ENCODE measurements at regions not wholly inside any gene's neighbourhood (a gene's known extent, or its start where the extent isn't known, plus 50 kb on each side); places are given as distances from the start of the nearest gene placed in this dataset.
"Not testable (repeated sequence)": the region's sequence is repeated elsewhere in the genome, so short reads cannot be mapped to it uniquely, and the experiment has no call there.

DNA sequence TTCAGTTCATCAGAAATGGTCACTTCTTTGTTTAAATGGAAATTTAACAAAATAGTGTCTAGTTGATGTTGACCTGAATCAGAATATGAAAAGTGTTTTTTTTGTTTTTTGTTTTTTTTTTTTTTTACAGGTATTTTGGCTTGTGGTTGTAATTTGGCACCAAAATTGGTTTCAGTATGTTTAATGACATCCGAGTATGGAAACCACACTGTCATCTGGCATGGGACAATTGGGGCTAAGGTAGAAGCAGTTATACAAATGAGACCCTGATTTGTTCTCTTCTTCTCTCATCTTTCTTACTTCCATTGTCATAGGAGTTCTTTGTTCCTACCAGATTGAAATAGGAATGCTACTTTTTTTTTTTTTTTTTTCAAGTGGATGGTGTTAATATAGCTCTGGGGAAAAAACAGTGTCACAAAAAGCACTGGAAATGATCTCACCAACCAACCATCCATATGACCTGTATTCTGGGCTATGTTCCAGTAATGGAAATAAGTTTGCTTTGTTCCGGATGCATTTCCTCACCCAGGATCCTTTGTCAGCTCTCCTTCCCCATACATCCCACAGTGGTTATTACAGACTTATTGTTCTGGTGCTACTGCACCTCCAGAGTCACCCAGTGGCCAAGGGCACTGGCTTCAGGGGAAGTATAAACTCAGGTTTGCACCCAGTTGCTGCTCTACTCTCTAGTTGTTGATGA, 95.8 kb downstream of the ATXN3L start:
- DNase-seq (ENCODE audit: low spot score): no peak

DNA sequence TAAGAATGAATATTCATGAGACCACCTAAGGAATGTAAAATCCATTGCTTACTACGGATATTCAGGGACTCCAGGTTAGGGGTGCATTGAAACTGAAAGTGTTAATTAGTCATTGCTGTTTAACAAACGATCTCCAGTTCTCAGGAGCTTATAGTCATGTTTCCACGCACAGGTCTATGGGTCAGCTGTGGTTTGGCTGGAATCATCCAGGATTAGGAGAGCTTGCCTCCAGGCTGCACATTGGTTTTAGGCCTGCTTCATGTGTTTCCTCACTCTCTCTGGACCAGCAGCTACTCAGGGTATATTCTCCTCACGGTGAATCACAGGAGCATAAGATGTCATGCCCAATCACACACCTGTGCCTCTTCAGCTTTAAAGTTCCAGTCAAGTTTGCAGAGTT, 98.9 kb downstream of the ATXN3L start:
- DNase-seq (ENCODE audit: low spot score): no peak

DNA sequence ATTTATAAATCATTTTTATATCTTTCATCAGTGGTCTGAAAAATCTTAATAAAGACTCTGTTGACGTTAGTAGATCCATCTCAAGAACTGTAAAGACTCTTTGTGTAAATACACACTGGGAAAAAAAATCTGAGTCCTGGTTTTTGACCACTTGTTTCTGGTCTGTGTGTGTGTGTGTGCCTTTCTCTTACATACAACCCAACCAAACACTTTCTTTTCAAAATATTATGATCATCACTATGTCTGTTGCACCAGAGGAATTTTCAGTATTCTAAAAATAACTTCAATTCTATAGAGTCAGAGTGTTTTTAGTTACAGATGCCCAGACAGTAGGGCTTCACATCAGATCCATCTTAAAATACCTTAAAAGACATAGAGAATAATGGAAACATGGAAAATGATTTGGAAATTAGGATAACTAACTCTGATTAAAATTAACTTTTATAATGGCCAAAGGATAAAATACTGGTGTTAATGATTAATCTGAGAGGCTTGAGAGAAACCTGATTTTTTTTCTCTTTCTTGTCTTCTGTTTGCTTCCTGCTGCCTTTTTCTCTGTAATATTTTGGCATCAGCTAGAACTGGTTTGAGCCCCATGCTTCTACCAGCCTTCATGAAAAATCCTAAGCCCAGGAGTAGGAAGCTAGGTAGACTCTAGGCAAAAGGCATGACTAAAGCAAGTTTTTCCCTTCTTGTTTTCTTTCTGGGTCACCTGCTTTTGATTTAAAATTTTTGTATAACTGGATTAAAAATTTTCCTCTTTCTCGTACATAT, 99.7 kb downstream of the ATXN3L start:
- DNase-seq (ENCODE audit: low spot score): no peak

DNA sequence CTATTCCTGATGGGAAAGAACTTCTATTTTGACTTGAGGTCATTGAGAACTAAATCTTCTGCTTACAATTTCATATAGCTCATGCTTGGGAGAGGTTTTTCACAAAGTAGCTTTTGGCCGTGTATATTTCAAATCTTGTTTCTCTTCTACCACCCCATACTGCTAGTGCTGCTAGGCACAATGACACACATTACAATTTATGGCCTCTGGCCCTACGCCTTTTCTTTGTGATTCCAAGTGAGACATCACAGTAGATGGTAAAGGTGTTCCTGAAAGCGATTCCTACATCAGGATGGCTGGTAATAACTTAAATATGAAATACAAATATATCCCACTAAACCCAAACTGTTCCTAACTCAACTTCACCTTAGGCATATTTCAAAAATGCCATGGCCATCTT, 101.1 kb downstream of the ATXN3L start:
- no peak for DNase-seq (ENCODE audit: low spot score)

DNA sequence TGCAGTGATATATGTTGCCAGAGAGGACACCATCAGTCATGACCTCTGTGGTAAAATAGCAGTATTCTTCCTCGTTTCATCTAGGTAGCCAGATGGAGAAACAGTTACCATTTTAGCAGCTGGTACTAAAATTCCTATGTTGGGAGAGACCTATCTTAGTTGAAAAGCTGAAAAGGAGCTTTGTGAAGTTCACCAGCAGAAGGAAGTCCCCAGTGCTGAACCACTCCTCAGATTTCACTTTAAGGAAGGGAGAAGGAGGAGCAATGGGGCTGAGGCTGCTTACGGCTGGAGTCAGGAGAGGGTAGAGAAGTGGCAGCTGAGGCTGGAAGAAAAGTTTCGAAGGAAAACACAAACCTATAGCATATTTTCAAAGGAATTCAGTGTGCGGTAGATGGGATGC, 103.7 kb downstream of the ATXN3L start:
- DNase-seq (ENCODE audit: low spot score): no peak

DNA sequence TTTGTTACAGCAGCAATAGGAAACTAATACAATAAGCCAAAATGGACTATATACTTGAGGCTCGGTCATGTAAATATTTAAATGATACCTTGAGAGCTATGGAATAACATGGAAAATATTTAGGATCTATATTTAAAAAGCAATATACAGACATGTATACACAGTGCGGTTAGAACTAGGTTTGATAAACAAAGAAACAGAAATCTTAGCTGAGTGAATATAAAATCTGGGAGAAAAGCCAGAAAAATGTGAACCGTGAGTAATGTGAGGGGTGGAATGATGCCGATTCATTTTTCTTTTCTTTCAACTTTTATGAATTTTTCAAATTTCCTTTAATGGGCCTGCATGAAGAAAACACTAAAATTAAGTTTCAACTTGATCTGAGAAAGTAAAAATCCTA, 104.1 kb downstream of the ATXN3L start:
- DNase-seq (ENCODE audit: low spot score): no peak

DNA sequence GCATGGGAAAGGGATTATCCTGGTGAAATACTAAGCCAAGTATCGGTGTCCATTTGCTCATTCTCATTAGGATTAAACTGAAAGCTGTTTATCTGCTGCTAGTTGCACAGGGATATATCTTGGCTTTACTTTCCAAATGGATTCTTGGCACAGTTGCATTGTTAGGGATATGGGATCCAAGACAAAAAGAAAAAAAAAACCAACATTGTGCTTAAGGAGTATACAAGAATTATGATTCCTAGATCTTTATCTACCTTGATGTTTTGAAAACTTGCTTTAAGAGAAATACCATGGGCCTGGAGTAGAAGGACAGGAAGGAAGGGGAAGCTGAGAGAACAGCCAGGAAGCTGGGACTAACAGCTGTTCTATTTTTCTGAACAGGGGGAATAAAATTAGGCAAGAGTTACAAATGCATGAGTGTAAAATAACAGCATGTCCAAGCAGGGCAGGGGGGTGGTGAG, 107.6 kb downstream of the ATXN3L start:
- no peak for DNase-seq (ENCODE audit: low spot score)

DNA sequence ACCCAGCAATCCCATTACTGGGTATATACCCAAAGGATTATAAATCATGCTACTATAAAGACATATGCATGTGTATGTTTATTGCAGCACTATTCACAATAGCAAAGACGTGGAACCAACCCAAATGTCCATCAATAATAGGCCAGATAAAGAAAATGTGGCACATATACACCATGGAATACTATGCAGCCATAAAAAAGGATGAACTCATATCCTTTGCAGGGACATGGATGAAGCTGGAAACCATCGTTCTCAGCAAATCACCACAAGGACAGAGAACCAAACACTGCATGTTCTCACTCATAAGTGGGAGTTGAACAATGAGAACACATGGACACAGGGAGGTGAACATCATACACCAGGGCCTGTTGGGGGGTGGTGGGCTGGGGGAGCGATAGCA, 109.7 kb downstream of the ATXN3L start:
- DNase-seq (ENCODE audit: low spot score): not testable (repeated sequence)

DNA sequence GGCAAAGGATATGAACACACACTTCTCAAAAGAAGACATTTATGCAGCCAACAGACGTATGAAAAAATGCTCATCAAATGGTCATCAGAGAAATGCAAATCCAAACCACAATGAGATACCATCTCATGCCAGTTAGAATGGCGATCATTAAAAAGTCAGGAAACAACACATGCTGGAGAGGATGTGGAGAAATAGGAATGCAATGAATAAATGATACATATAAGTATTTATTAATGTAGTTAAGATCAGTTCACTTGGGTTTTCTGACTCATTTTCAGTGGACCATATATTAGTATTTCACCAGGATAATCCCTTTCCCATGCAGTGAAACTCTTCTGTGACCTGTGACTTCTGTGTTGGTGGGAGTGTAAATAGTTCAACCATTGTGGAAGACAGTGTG, 110.1 kb downstream of the ATXN3L start:
- not testable (repeated sequence) for DNase-seq (ENCODE audit: low spot score)

DNA sequence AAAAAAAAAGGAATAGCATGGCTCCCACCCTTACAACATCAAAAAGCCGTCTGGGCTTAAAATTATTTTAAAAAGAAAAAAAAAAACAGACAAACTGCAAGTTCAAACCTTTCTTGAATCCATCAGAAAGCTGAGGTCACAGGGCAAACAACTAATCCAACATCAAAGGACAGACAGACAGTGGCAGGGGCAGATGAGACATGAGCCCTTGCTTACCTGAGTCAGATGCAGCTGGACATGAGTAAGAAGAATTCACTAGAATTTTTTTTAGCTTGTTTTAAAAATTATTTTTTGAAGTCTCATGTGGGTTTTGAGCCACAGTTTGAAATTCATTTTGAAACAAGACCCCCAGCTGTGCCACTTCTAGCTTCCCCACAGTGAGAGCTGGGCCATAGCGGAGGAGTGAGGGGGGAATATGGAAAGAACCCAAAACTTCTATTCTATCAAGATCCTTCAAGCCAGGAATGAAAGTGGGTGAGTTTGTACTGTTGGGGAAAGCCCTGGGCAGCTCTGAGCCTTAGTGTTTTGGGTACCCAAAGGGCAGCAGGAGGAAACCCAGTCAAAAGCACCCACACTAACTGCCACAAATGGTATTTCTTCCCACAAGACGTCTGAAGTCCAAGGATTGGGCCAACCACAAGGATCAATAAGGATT, 111.4 kb downstream of the ATXN3L start:
- DNase-seq (ENCODE audit: low spot score): no peak

DNA sequence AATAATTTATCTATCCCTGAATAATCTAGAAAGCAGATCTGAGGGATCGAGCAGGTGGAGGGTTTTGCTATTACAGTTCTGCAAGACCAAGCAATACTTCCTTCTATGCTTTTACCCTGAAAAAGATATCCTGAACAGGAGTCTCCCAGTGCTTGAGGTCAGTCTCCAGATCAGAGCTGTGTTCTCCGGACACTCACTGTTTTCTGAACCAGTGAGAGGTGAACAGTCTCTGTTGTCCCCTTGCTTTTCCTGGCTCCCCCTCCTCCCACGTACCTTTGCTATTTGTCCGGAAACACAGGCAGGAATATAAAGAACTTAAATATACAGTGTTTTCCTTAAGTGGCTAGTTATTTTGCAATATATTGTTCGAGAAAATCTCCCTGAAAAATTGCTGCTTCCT, 116.6 kb downstream of the ATXN3L start:
- DNase-seq (ENCODE audit: low spot score): no peak

DNA sequence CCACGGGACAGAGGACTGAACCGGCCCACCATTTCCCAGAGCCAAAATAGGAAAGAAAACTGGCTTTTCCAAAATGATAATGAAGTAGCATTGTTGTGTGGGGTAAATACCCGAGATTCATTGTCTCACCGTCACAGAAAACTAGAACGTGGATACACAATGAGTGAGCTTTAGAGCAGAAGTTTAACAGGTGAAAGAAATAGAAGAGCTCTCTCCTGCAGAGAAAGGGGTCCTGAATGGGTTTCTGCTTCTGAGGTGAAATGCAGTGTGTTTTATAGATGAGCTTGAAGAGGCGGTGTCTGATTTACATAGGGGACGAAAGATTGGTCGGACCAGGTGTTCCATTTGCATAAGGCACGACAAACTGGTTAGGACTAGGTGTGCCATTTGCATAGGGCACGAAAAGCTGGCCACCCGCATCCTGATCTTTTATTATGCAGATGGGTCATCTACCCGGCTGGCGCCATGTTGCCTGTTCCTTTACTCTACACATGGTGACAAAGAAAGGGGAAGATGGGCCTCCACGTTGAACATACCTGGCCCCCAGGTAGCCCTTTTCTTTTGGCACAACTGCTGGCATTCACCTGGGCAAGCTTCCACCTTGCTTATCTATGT, 118.1 kb downstream of the ATXN3L start:
- no peak for DNase-seq (ENCODE audit: low spot score)

DNA sequence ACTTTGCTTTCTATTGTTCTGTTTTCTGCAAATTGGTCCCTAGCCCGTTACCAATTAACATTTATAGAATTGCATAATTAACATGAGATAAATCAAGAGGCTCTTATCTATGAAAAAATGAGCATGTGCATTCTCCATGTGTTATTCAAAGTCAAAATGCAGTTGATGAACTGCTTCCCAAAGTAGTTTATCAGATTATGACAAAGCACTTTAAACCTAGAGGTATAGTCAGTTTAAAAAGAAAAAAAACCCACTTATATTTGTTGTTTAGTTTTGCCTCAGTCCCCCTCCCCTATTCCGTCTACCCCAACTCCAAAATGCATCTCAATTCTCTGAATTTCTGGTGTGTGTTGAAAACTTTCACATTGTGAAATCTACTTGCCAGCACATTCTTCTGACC, 119.5 kb downstream of the ATXN3L start:
- no peak for DNase-seq (ENCODE audit: low spot score)

DNA sequence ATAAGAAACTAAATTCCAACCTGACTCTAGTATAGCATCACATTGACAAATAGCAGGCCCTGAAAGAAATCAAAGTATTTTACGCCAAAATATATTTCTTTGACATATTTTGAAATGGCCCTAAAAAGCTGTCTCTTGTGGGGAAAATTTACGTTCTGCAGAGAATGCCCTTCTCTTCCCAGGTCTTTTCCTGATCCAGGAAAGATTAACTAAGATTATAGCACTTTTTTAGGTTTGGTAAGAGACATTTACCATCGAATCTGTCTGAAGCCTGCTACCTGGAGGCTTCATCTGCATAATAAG, 121.1 kb downstream of the ATXN3L start:
- DNase-seq (ENCODE audit: low spot score): no peak

DNA sequence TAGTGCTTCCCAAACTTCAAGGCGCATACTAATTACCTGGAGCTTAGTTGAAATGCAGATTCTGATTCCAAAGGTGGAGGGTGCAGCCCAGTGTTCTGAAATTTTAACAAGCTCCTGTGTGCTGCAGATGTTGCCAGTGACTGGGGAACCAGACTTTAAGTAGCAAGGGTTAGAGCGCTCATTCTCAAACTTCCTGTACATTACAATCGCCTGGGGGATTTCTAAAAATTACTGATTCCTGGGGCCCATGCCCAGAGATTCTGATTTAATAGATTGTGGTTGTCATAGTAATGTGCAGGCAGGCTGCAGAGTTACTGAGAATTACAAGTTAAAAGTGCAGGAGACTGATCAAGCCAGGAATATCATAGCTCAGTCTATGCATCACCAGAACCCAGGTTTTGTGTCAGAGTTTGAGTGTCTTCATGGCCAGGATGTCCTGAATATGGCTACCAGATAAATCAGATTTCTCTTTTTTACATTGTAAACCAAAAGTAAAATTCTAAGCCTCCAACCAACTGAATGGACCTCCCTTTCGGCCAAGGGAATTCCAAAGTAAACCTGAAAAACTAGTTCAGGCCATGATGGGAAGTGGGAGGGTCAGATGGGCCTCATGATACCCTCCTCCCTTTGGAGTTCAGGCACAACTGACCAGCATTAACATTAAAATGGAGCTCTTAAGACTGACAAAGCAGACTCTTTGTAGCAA, 121.6 kb downstream of the ATXN3L start:
- DNase-seq (ENCODE audit: low spot score): no peak

DNA sequence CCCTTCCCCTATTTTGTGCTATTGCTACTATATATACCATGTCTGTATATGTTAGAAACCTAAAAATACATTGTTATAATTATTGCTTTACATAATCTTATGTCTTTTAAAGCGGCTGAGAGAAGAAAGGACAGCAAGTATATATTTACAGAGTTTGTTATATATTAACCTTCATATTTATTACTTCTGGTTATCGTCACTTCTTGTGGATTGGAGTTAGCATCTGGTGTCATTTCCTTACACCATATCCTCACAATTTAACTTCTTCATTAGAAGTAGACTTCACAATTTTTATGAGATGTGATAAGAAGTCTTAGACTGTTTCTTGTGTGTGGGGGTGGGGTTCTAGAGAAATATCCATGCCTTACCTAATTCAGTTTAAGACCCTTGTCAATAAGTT, 123.1 kb downstream of the ATXN3L start:
- DNase-seq (ENCODE audit: low spot score): no peak

DNA sequence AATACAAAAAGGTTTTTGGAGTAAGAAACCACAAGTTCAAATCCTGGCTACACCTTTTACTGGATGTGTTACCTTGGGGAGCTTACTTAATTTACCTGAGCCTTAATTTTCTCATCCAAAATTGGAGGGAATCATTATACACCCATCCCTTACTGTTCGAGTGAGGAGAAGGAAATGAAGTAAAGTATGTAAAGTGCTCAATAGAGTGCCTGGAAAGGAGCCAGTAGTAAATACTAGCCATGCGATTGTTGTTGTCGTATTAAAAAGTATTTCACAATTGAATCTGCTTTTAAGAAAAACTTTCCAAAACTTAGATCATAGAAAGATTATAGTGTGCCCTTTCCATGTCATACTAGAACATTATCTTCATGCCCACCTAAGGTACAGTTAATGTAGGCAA, 124.5 kb downstream of the ATXN3L start:
- DNase-seq (ENCODE audit: low spot score): no peak

DNA sequence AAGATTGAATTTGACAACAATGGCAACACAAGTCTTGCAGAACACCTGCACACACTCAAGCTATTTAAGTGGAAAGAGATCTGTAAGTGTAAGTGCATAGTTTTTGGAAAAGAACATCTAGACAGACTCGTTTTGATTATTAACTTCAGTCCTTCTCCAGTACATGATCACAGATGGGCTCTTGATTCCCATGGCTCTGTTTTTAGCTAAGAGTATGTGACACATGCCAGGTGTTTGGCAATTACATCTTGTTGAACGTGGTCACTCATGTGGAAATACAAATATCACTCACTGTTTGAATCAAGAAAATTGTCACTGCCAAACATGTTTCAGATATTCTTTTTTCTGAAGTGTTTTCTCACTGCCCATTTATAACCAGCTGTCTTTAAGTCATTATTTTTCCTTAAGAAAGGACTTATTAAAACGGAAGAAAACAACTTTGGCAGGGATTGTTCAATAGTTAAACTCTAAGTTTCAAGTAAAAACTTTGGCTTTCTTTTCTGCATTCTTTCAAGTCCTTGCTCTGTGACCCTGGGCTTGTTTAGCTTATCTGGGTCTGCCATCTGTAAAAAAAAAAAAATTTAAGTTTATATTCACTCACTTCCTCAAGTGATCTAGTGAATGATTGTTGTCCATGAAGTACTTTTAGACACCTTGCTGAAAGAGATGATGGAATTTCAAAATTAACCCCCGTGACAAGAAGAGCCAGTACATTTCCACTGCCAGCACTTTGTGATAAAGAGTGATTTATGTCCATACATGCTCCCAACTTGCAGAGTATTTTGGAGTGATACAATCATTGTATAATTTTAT, 125.4 kb downstream of the ATXN3L start:
- DNase-seq (ENCODE audit: low spot score): peak; percentile 62

DNA sequence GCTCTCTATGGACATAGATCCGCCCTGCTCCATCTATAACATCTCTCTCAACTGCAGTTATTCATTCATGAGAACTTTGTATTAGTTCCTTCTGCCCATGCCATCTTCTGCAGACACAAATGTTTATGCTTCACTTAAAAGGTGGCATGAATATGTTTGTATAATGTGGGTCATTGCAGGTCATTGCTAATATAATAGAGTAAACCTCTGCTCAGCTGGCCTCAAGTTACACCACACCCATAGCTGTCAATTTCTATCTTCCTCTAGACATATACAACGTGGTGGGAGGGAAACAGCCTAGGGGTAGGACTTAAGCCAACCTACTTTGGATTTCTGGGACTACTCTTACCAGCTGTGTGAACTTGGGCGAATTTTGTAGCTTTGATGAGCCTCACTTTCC, 129.8 kb downstream of the ATXN3L start:
- DNase-seq (ENCODE audit: low spot score): no peak

DNA sequence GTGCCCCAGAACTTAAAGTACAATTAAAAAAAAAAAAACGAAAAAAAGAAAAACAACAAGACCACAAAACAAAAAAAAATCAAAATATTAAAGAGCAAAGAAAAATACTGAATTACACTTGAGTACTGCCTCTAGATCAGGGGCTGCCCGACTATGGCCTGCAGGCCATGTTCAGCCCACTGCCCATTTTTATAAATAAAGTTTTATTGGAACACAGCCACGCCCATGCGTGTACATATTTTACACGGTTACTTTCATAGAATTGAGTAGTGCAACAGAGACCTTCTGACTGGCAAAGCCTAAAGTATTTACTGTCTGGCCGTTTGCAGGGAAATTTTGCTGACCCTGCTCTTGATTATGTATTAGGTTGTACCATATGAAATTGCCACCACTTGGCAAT, 130.5 kb downstream of the ATXN3L start:
- no peak for DNase-seq (ENCODE audit: low spot score)

DNA sequence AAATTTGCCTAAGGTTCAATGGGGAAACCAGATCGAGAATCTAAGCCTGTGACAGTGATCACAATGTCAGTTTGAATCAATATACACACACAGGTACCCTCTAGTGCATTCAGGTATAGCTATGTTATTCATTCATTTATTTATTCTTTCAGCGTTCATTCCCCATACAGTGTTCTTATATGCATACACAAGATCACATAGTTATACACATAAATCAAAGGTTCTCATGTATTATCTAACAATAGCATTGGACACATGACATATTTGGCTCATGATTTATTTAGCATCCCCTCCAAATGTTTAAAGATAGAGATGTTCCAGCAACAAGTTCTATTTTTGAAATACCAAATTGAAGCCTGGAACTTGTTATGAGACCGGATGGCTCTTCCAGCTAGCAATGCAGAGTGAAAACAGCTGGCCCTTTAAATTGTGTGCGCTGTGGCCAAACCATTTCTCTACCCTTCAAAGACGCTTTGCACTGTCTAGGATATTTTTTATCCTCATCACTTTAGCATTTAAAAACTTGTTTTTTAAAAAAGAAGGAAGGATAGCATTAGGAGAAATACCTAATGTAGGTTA, 131.0 kb downstream of the ATXN3L start:
- DNase-seq (ENCODE audit: low spot score): no peak
